GM18519 (cell line): ENCODE measurements at regions not wholly inside any gene's neighbourhood (a gene's known extent, or its start where the extent isn't known, plus 50 kb on each side); places are given as distances from the start of the nearest gene placed in this dataset.

Experiments used
- ATAC-seq: cut with Tn5 transposase; IDR thresholded peaks from one replicate; pipeline ENCODE4 v1.9.1; 2021; ENCODE audit warnings: mild to moderate bottlenecking, moderate library complexity; ENCODE audit not compliant: unreplicated experiment, low FRiP score

- ATAC-seq, result no peak
Observed at GRCh38 chr11:135075740-135076139, 663.7 kb upstream of the B3GAT1 start.

- no peak for ATAC-seq
Observed at GRCh38 chr11:135074397-135074998, 662.5 kb upstream of the B3GAT1 start.

- no peak for ATAC-seq
Observed at GRCh38 chr11:135073870-135074269, 661.8 kb upstream of the B3GAT1 start.

GRCh38 chr11:135073381-135073780 is 661.3 kb upstream of the B3GAT1 start:
- ATAC-seq, result no peak

- no peak for ATAC-seq
Observed at GRCh38 chr11:135069890-135070289, 657.8 kb upstream of the B3GAT1 start.

- no peak for ATAC-seq
Observed at GRCh38 chr11:135069063-135069462, 657.0 kb upstream of the B3GAT1 start.

- ATAC-seq, result no peak
Observed at GRCh38 chr11:135062994-135063393, 651.0 kb upstream of the B3GAT1 start.

GRCh38 chr11:135061166-135061565 is 649.1 kb upstream of the B3GAT1 start:
- no peak for ATAC-seq

GRCh38 chr11:135046986-135047385 is 634.9 kb upstream of the B3GAT1 start:
- ATAC-seq, result no peak

GRCh38 chr11:135046556-135046955 is 634.5 kb upstream of the B3GAT1 start:
- no peak for ATAC-seq

- ATAC-seq, result no peak
Observed at GRCh38 chr11:135043434-135043833, 631.4 kb upstream of the B3GAT1 start.

- ATAC-seq, result no peak
Observed at GRCh38 chr11:135037828-135038227, 625.8 kb upstream of the B3GAT1 start.

GRCh38 chr11:135036488-135037297 is 624.7 kb upstream of the B3GAT1 start:
- ATAC-seq, result no peak

GRCh38 chr11:135035282-135035681 is 623.2 kb upstream of the B3GAT1 start:
- ATAC-seq, result no peak

- ATAC-seq, result no peak
Observed at GRCh38 chr11:135033540-135033939, 621.5 kb upstream of the B3GAT1 start.

GRCh38 chr11:135031205-135031989 is 619.4 kb upstream of the B3GAT1 start:
- ATAC-seq, result no peak

- ATAC-seq, result no peak
Observed at GRCh38 chr11:135027461-135027860, 615.4 kb upstream of the B3GAT1 start.

- no peak for ATAC-seq
Observed at GRCh38 chr11:135023499-135023898, 611.5 kb upstream of the B3GAT1 start.

GRCh38 chr11:135022454-135022853 is 610.4 kb upstream of the B3GAT1 start:
- no peak for ATAC-seq

GRCh38 chr11:135019899-135020298 is 607.9 kb upstream of the B3GAT1 start:
- no peak for ATAC-seq

- ATAC-seq, result no peak
Observed at GRCh38 chr11:135019343-135019871, 607.4 kb upstream of the B3GAT1 start.
